ENCODE measurements at regions not wholly inside any gene's neighbourhood (a gene's known extent, or its start where the extent isn't known, plus 50 kb on each side); places are given as distances from the start of the nearest gene placed in this dataset.

DNA sequence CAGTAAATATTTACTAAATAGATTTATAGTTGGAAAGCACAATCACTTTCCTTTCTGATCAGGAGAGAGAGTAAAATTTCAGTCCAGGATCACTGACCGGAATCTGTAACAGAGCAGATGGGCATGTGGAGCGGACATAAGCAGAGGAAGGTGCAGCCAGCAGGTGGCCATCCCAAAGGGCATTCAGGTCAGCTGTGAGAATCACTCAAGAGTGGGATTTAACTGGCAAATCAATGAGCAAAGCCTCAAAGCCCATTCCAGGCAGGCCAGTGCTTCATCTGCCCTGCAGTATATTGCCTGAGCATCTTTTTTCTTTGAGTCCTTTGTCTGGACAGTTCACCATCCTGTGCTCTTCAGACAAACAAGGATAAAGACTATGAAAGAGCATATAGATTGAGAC is 166.4 kb upstream of the SLC14A2 start:
- intact Hi-C loops (cut with DNase I), result no loop called here
- Histone ChIP-seq H3K27ac (ENCODE audit: low read depth in 1 of 2, low read length in 2 of 2) (no peak overlapping the region), H3K36me3 (ENCODE audit: control insufficient read depth in 1 of 2, insufficient read depth in 2 of 2, low read length in 1 of 2) (no peaks in the 10 kb centered on the region), H3K9me3 (ENCODE audit: control insufficient read depth, low read length) (no peaks in the 10 kb centered on the region), H3K4me3 (ENCODE audit: low read length in 2 of 2) (no peak overlapping the region), H3K27me3 (ENCODE audit: control insufficient read depth in 1 of 2, insufficient read depth in 2 of 2, low read length in 1 of 2) (no peaks in the 10 kb centered on the region), H3K4me1 (ENCODE audit: control insufficient read depth in 1 of 2, insufficient read depth in 2 of 2, low read length in 2 of 2) (peaks cover 0 to 3% of the 10 kb centered on the region in 2 donors)
- ATAC-seq (ENCODE audit: low FRiP score) (no peak), DNase-seq (no peak)
- WGBS, 2 donors, result 99 to 100% methylated on average over 2 of the region's 2 CpGs

GRCh38 chr18:45449418-45450227 is 165.7 kb upstream of the SLC14A2 start:
- H3K4me1 ChIP-seq (ENCODE audit: control insufficient read depth in 1 of 2, insufficient read depth in 2 of 2, low read length in 2 of 2), result peaks cover 0 to 3% of the 10 kb centered on the region in 2 donors
- intact Hi-C loops (cut with DNase I), result no loop called here
- no peaks in the 10 kb centered on the region for H3K27me3 ChIP-seq (ENCODE audit: control insufficient read depth in 1 of 2, insufficient read depth in 2 of 2, low read length in 1 of 2)
- no peak overlapping the region for H3K4me3 ChIP-seq (ENCODE audit: low read length in 2 of 2)
- 62 to 64% methylated on average over 10 of the region's 10 CpGs for WGBS, 2 donors
- no peaks in the 10 kb centered on the region for H3K36me3 ChIP-seq (ENCODE audit: control insufficient read depth in 1 of 2, insufficient read depth in 2 of 2, low read length in 1 of 2)
- no peaks in the 10 kb centered on the region for H3K9me3 ChIP-seq (ENCODE audit: control insufficient read depth, low read length)
- no peak overlapping the region for H3K27ac ChIP-seq (ENCODE audit: low read depth in 1 of 2, low read length in 2 of 2)
- peak in 1 of 2 donors; percentile 61 for DNase-seq
- peak; percentile 65 for ATAC-seq (ENCODE audit: low FRiP score)

DNA sequence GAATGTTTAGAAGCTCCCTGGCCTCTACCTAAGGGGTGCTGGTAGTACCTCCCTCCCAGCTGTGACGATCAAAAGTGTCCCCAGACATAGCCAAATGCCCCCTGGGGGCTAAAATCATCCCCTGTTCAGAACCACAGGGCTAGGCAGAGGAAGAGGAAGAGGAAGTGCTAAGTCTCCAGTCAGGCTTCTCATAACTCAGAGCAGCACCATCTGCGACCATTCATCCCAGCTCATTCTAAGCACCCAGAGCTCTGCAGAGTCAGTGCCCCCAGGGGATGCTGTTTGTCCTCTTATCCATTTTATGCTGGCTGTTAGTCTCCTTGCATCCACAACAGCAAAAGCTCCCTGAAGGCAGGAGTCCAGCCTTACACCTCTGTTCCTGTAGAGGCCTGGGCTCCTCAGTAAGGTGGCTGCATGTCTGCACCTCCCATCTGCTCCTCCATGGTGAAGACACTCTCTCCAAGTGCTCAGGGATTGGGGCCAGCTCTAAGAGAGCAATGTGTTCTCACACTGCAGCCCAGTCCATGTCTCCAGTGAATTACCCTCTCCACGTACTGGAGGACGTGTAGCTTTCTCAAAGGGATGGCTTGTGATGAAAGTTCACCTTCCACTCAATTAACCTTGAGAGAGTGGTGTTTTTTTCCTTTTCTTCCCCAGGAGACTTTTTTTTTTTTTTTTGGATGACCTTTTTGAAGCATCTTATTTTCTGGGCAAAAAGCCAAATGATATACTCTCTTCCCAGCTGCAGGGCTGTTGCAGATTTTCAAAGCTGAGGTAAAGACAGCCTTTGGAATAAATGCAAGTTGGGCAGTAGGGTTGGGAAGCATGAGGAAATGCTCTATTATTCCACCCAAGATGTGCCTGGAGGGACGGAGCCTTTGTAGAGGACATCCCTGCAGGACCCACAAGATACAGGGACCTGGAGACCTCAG is 158.9 kb upstream of the SLC14A2 start:
- DNase-seq (no peak), ATAC-seq (ENCODE audit: low FRiP score) (peak; percentile 44)
- no peak overlapping the region for H3K27ac ChIP-seq (ENCODE audit: low read depth in 1 of 2, low read length in 2 of 2)
- intact Hi-C loops (cut with DNase I), result no loop called here
- no peaks in the 10 kb centered on the region for H3K27me3 ChIP-seq (ENCODE audit: control insufficient read depth in 1 of 2, insufficient read depth in 2 of 2, low read length in 1 of 2)
- WGBS, 2 donors, result 76 to 87% methylated on average over 5 of the region's 5 CpGs
- H3K9me3 ChIP-seq (ENCODE audit: control insufficient read depth, low read length), result no peaks in the 10 kb centered on the region
- no peaks in the 10 kb centered on the region for H3K36me3 ChIP-seq (ENCODE audit: control insufficient read depth in 1 of 2, insufficient read depth in 2 of 2, low read length in 1 of 2)
- no peaks in the 10 kb centered on the region for H3K4me1 ChIP-seq (ENCODE audit: control insufficient read depth in 1 of 2, insufficient read depth in 2 of 2, low read length in 2 of 2)
- no peak overlapping the region for H3K4me3 ChIP-seq (ENCODE audit: low read length in 2 of 2)

GRCh38 chr18:45458033-45458432 is 157.2 kb upstream of the SLC14A2 start:
- no peak overlapping the region for H3K27ac ChIP-seq (ENCODE audit: low read depth in 1 of 2, low read length in 2 of 2)
- H3K4me3 ChIP-seq (ENCODE audit: low read length in 2 of 2), result no peak overlapping the region
- WGBS, 2 donors, result 28 to 58% methylated on average over 1 of the region's 1 CpG
- intact Hi-C loops (cut with DNase I), result no loop called here
- no peaks in the 10 kb centered on the region for H3K27me3 ChIP-seq (ENCODE audit: control insufficient read depth in 1 of 2, insufficient read depth in 2 of 2, low read length in 1 of 2)
- ATAC-seq (ENCODE audit: low FRiP score) (no peak), DNase-seq (no peak)
- no peaks in the 10 kb centered on the region for H3K9me3 ChIP-seq (ENCODE audit: control insufficient read depth, low read length)
- H3K36me3 ChIP-seq (ENCODE audit: control insufficient read depth in 1 of 2, insufficient read depth in 2 of 2, low read length in 1 of 2), result no peaks in the 10 kb centered on the region
- no peaks in the 10 kb centered on the region for H3K4me1 ChIP-seq (ENCODE audit: control insufficient read depth in 1 of 2, insufficient read depth in 2 of 2, low read length in 2 of 2)

DNA sequence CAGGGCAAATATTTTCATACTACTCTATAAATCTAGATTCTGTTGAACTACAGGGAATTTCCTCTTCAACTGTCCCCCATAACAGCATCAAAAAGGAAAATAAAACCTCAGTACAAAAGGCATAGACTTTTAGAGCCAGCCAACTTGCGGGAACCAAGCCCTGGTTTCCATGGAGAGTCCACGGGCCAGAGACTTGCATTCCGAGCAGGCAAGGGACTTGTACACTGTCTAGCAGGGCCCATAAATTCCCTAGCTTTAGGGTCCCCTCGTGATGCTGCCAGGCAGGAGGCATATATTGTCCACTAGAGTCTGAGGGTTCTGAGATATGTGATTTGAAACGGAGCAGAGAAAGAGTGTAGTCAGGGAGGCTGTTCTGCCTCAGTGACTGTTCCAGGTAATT is 153.1 kb upstream of the SLC14A2 start:
- intact Hi-C loops (cut with DNase I), result no loop called here
- H3K9me3 ChIP-seq (ENCODE audit: control insufficient read depth, low read length), result no peaks in the 10 kb centered on the region
- WGBS, 2 donors, result 28 to 46% methylated on average over 5 of the region's 5 CpGs
- H3K27me3 ChIP-seq (ENCODE audit: control insufficient read depth in 1 of 2, insufficient read depth in 2 of 2, low read length in 1 of 2), result peaks cover 0 to 2% of the 10 kb centered on the region in 2 donors
- H3K36me3 ChIP-seq (ENCODE audit: control insufficient read depth in 1 of 2, insufficient read depth in 2 of 2, low read length in 1 of 2), result no peaks in the 10 kb centered on the region
- no peaks in the 10 kb centered on the region for H3K4me1 ChIP-seq (ENCODE audit: control insufficient read depth in 1 of 2, insufficient read depth in 2 of 2, low read length in 2 of 2)
- ATAC-seq (ENCODE audit: low FRiP score), result peak; percentile 9
- no peak for DNase-seq
- no peak overlapping the region for H3K4me3 ChIP-seq (ENCODE audit: low read length in 2 of 2)
- H3K27ac ChIP-seq (ENCODE audit: low read depth in 1 of 2, low read length in 2 of 2), result no peak overlapping the region

DNA sequence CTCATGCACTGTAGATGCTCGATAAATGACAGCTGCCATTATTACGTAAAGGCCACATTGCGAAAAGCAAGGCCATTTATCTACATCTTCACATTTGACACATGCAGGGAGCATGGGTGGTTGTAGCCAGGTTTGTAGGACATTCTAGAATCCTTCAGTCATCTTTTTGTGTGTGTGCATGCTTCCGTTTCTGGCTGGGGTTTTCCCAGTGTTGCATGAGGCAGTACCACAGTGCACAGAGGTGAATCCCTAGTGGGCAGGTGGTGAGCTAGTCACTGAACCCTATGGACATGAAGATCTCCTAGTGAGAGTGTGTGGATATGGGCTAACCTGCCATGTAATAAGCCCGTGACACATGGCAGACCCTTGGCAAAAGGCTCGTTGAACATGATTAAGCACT is 151.8 kb upstream of the SLC14A2 start:
- H3K9me3 ChIP-seq (ENCODE audit: control insufficient read depth, low read length), result no peaks in the 10 kb centered on the region
- WGBS, 2 donors, result 85 to 88% methylated on average over 6 of the region's 6 CpGs
- intact Hi-C loops (cut with DNase I), result no loop called here
- H3K27ac ChIP-seq (ENCODE audit: low read depth in 1 of 2, low read length in 2 of 2), result no peak overlapping the region
- no peaks in the 10 kb centered on the region for H3K36me3 ChIP-seq (ENCODE audit: control insufficient read depth in 1 of 2, insufficient read depth in 2 of 2, low read length in 1 of 2)
- H3K4me1 ChIP-seq (ENCODE audit: control insufficient read depth in 1 of 2, insufficient read depth in 2 of 2, low read length in 2 of 2), result no peaks in the 10 kb centered on the region
- no peak overlapping the region for H3K4me3 ChIP-seq (ENCODE audit: low read length in 2 of 2)
- ATAC-seq (ENCODE audit: low FRiP score) (no peak), DNase-seq (no peak)
- H3K27me3 ChIP-seq (ENCODE audit: control insufficient read depth in 1 of 2, insufficient read depth in 2 of 2, low read length in 1 of 2), result peaks cover 0 to 2% of the 10 kb centered on the region in 2 donors

- H3K4me1 ChIP-seq (ENCODE audit: control insufficient read depth in 1 of 2, insufficient read depth in 2 of 2, low read length in 2 of 2), result no peaks in the 10 kb centered on the region
- H3K36me3 ChIP-seq (ENCODE audit: control insufficient read depth in 1 of 2, insufficient read depth in 2 of 2, low read length in 1 of 2), result no peaks in the 10 kb centered on the region
- DNase-seq, result no peak
- no peak overlapping the region for H3K4me3 ChIP-seq (ENCODE audit: low read length in 2 of 2)
- H3K27ac ChIP-seq (ENCODE audit: low read depth in 1 of 2, low read length in 2 of 2), result no peak overlapping the region
- no peaks in the 10 kb centered on the region for H3K9me3 ChIP-seq (ENCODE audit: control insufficient read depth, low read length)
- WGBS, 2 donors, result 37 to 50% methylated on average over 8 of the region's 8 CpGs
- H3K27me3 ChIP-seq (ENCODE audit: control insufficient read depth in 1 of 2, insufficient read depth in 2 of 2, low read length in 1 of 2), result peaks cover 0 to 2% of the 10 kb centered on the region in 2 donors
- intact Hi-C loops (cut with DNase I), result no loop called here
- ATAC-seq (ENCODE audit: low FRiP score), result no peak
Measured at GRCh38 chr18:45464619-45465018, 150.7 kb upstream of the SLC14A2 start.

GRCh38 chr18:45467293-45467692 is 148.0 kb upstream of the SLC14A2 start:
- H3K4me3 ChIP-seq (ENCODE audit: low read length in 2 of 2), result no peak overlapping the region
- DNase-seq (no peak), ATAC-seq (ENCODE audit: low FRiP score) (peak; percentile 48)
- no peaks in the 10 kb centered on the region for H3K36me3 ChIP-seq (ENCODE audit: control insufficient read depth in 1 of 2, insufficient read depth in 2 of 2, low read length in 1 of 2)
- no peaks in the 10 kb centered on the region for H3K9me3 ChIP-seq (ENCODE audit: control insufficient read depth, low read length)
- H3K4me1 ChIP-seq (ENCODE audit: control insufficient read depth in 1 of 2, insufficient read depth in 2 of 2, low read length in 2 of 2), result no peaks in the 10 kb centered on the region
- H3K27ac ChIP-seq (ENCODE audit: low read depth in 1 of 2, low read length in 2 of 2), result no peak overlapping the region
- WGBS, 2 donors, result 83 to 87% methylated on average over 2 of the region's 2 CpGs
- H3K27me3 ChIP-seq (ENCODE audit: control insufficient read depth in 1 of 2, insufficient read depth in 2 of 2, low read length in 1 of 2), result peaks cover 0 to 2% of the 10 kb centered on the region in 2 donors
- intact Hi-C loops (cut with DNase I), result no loop called here

All from aorta (tissue), 5 donors.